Mammary epithelial cell (primary cell): ENCODE measurements at regions not wholly inside any gene's neighbourhood (a gene's known extent, or its start where the extent isn't known, plus 50 kb on each side); places are given as distances from the start of the nearest gene placed in this dataset.

ENCODE experiments used
- CTCF ChIP-seq, 2 donors: IDR thresholded peaks in 1 of 2; conservative IDR thresholded peaks in 1 of 2; 2 replicates each; pipeline ENCODE4 v1.5.1; 2011 to 2012; ENCODE audit warnings: inconsistent platforms in 2 of 2, low read length in 2 of 2, mild to moderate bottlenecking in 2 of 2, control low read depth in 1 of 2, low read depth in 1 of 2; ENCODE audit not compliant: insufficient read depth in 1 of 2; ENCODE audit errors: extremely low read depth in 1 of 2
- EZH2 ChIP-seq: IDR thresholded peaks from 2 replicates; pipeline ENCODE4 v1.6.1; 2012; ENCODE audit warnings: low read length, inconsistent platforms, borderline replicate concordance

- TF ChIP-seq CTCF (conservative IDR thresholded peaks at IDR 0.05 in 1 of 2, IDR thresholded peaks at IDR 0.05 in 1 of 2; ENCODE audit: extremely low read depth in 1 of 2, insufficient read depth in 1 of 2, low read depth in 1 of 2, low read length in 2 of 2) = no peak
- no peak for TF ChIP-seq EZH2
Observed at GRCh38 chr2:204161886-204162285, 225.3 kb downstream of the ICOS start.
